GM23248 (cell line): ENCODE measurements at regions not wholly inside any gene's neighbourhood (a gene's known extent, or its start where the extent isn't known, plus 50 kb on each side); places are given as distances from the start of the nearest gene placed in this dataset.

Source experiments
- EZH2 ChIP-seq: fragments of 200-600 bp; sonication (generic); IDR thresholded peaks from 2 replicates; pipeline ENCODE4 v1.6.1; 2018; ENCODE audit warnings: antibody characterized with exemption, mild to moderate bottlenecking; ENCODE audit not compliant: insufficient read depth, poor library complexity, severe bottlenecking
- EZH2phosphoT487 ChIP-seq: fragments of 200-600 bp; sonication (generic); IDR thresholded peaks from 2 replicates; pipeline ENCODE4 v1.6.1; 2018; ENCODE audit warnings: antibody characterized with exemption, moderate library complexity, mild to moderate bottlenecking, low read depth; ENCODE audit not compliant: insufficient read depth

DNA sequence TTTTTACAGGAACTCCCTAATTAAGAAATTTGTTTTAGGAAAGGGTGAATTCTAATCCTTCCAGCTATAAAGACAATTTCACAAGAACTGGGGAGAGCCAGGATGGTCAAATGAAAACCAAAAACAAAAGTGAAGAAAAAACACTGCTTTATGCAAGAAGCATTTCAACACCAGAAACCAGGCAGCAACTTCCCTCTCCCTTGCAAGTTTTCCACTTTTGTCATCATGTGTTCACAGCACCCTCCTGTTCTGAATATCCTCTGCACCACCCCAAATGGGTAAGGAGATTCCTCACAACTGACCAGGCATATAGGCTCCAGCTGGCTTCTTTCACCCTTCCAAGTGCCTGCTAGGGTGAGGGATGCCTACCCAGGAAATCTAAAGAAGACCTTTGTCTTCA lies 328.1 kb downstream of the TBC1D4 start:
- no peak for TF ChIP-seq EZH2phosphoT487
- no peak for TF ChIP-seq EZH2
